ENCODE measurements at regions not wholly inside any gene's neighbourhood (a gene's known extent, or its start where the extent isn't known, plus 50 kb on each side); places are given as distances from the start of the nearest gene placed in this dataset.

DNA sequence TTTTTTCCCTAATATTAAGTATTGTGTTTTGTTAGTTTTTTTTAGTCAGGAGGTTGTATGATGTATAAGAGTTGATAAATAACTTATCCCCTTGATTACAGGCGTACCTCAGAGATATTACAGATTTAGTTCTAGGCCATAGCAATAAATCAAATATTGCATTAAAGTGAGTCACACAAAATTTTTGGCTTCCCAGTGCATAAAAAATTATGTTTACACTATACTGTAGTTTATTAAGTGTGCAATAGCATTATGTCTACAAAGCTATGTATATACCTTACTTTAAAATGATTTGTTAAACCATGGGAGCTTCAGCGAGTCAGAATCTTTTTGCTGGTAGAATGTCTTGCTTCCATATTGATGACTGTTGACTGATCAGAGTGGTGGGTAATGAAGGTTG is 1180.6 kb upstream of the CDH18 start:
- TF ChIP-seq ZFX (IDR thresholded peaks at IDR 0.05) (no peak), CTCF (conservative IDR thresholded peaks at IDR 0.05) (no peak)
- H3K27ac ChIP-seq: no peak overlapping the region

DNA sequence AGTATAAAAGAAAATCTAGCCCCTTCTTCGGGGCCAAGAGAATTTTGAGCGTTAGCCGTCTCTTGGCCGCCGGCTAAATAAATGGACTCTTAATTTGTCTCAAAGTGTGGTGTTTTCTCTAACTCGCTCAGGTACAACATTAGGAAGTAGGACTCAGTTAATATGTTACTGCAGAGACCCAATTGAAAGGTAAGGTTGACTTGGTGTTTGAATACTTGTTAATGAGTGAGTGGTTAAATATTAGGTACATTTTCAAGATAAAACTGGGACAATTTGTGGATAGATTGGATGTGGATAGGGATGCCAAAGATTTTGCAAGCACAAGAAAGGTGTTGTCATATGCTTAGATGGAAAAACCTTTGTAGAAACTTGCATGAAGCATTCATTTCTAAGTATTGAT is 1177.3 kb upstream of the CDH18 start:
- TF ChIP-seq ZFX (IDR thresholded peaks at IDR 0.05) (no peak), CTCF (conservative IDR thresholded peaks at IDR 0.05) (no peak)
- H3K27ac ChIP-seq: no peak overlapping the region

DNA sequence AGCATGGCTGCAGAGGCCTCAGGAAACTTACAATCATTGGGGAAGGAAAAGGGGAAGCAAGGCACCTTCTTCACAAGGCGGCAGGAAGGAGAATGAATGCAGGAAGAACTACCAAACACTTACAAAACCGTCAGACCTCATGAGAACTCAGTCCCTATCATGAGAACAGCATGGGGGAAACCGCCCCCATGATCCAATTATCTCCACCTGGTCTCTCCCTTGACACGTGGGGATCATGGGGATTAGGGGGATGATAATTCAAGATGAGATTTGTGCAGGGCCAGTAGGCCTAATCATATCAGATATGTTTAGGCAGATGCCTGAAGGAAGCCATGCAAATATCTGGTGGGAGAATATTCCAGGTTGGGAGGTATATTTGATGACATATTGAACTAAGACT is 1176.4 kb upstream of the CDH18 start:
- H3K27ac ChIP-seq: no peak overlapping the region
- no peak for TF ChIP-seq ZFX (IDR thresholded peaks at IDR 0.05)

- TF ChIP-seq ZFX (IDR thresholded peaks at IDR 0.05): no peak
- TF ChIP-seq CTCF (conservative IDR thresholded peaks at IDR 0.05): no peak
These were observed 1171.6 kb upstream of the CDH18 start for GRCh38 chr5:21159510-21160059.

DNA sequence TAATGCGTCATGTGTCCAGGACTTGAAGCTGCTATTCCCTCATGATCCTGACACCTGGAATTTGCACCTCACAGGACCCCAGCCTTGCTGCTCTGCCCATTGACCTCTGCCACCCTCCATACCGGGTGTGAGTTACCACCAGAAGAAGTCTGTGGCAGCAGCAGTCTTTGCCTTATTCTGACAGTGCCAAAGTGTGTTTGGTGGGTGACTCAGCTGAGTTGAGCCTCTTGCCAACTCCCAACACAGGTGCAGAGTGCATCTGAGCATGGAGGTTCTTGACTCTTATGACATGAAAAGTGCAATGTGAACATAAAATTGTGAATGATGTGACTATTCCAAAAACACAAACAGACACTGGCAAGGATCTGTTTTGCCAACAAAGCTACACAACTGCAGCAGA is 1166.5 kb upstream of the CDH18 start:
- H3K27ac ChIP-seq: no peak overlapping the region
- TF ChIP-seq ZFX (IDR thresholded peaks at IDR 0.05): no peak
- no peak for TF ChIP-seq CTCF (conservative IDR thresholded peaks at IDR 0.05)

More at GRCh38 chr5:21159510-21160059, 1171.6 kb upstream of the CDH18 start:
- H3K27ac ChIP-seq: no peak overlapping the region

DNA sequence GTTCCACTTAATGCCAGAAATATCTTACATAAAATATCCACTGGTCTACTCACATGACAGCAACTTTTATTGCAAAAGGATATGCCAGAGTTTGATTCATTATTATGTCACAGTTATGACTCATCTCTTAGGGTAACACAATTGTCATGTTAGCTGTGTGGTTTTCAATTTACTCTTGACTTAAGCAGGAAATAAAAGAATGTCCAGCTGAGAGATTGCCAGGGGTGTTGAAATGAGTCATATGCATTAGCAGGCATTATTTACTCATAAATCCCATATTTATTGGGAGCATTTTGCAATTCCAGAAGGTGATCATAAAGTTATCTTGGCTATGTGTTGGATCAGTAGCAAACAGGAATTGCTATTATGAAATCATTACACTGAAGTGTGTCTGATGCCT is 1164.6 kb upstream of the CDH18 start:
- H3K27ac ChIP-seq: no peak overlapping the region
- TF ChIP-seq CTCF (conservative IDR thresholded peaks at IDR 0.05): no peak
- TF ChIP-seq ZFX (IDR thresholded peaks at IDR 0.05): no peak

GRCh38 chr5:21145376-21145775 is 1157.4 kb upstream of the CDH18 start:
- no peak overlapping the region for H3K27ac ChIP-seq
- no peak for TF ChIP-seq ZFX (IDR thresholded peaks at IDR 0.05)

DNA sequence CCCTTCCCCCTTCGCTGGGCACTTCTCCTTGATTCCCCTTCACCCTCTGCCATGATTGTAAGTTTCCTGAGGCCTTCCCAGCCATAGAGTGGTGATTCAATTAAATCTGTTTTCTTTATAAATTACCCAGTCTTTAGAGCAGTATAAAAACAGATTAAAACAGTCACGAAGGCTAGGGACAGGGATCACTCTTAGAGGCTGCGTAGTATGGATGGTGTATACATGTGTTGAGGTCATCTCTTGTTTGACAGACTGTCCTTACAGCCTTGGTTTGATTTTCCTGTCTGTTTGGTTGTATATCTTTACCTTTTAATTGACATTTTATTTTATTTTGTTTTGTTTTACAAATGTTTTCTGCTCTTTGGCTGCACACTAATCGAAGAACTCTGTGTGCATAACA is 1155.7 kb upstream of the CDH18 start:
- no peak for TF ChIP-seq ZFX (IDR thresholded peaks at IDR 0.05)
- TF ChIP-seq CTCF (conservative IDR thresholded peaks at IDR 0.05): no peak
- H3K27ac ChIP-seq: no peak overlapping the region
